ENCODE measurements at regions not wholly inside any gene's neighbourhood (a gene's known extent, or its start where the extent isn't known, plus 50 kb on each side); places are given as distances from the start of the nearest gene placed in this dataset.
A peak's percentile ranks its signal among the peaks of the same experiment; 100 is the strongest.

- no peaks in the 10 kb centered on the region for H3K4me1 ChIP-seq
- no peak overlapping the region for H3K27ac ChIP-seq
- H3K4me3 ChIP-seq: no peak overlapping the region
- DNase-seq (ENCODE audit: low spot score in 2 of 2): no peak
- no peaks in the 10 kb centered on the region for H3K36me3 ChIP-seq
- intact Hi-C loops (cut with DNase I): no loop called here
- TF ChIP-seq CTCF (IDR thresholded peaks at IDR 0.05): no peak
- H3K27me3 ChIP-seq: no peaks in the 10 kb centered on the region
- H3K9me3 ChIP-seq: peaks cover under 1 to 3% of the 10 kb centered on the region in 2 donors
Observed at GRCh38 chr1:30477588-30477987, 245.8 kb downstream of the MATN1 start.

DNA sequence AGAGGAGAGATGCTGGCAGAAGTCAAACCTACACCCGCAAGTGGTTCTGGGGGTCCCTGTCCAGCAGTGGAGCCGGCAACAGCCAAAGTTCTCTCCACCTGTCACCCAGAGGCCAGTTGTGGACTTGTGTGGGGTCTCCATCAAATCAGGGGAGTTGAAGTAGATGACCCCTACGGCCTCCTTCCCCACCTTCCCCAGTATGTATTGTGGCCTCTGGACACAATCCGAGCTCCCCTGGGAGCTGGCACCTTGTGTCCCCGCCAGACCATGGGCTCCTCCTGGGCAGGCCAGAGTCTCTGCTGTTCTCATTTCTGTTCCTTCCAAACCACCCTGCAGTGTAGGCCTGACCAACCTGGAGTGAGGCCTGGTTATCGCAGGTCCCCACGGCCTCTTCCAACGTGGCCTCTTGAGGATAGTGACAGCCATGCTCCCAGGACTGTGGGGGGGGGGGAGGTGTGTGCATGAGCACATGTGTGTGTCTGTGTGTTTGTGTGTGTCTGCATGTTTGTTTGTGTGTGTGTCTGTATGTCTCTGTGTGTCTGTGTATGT lies 246.4 kb downstream of the MATN1 start:
- no peak for TF ChIP-seq CTCF (IDR thresholded peaks at IDR 0.05)
- Histone ChIP-seq H3K4me1 (no peaks in the 10 kb centered on the region), H3K9me3 (peaks cover 0 to 3% of the 10 kb centered on the region in 2 donors), H3K36me3 (no peaks in the 10 kb centered on the region), H3K4me3 (no peak overlapping the region), H3K27ac (no peak overlapping the region), H3K27me3 (no peaks in the 10 kb centered on the region)
- intact Hi-C loops (cut with DNase I): no loop called here
- DNase-seq (ENCODE audit: low spot score in 2 of 2): peak in 1 of 2 donors; percentile 37

- no peak for TF ChIP-seq CTCF (IDR thresholded peaks at IDR 0.05)
- no peak overlapping the region for H3K27ac ChIP-seq
- no peaks in the 10 kb centered on the region for H3K4me1 ChIP-seq
- H3K36me3 ChIP-seq: no peaks in the 10 kb centered on the region
- no peak overlapping the region for H3K4me3 ChIP-seq
- intact Hi-C loops (cut with DNase I): no loop called here
- H3K27me3 ChIP-seq: no peaks in the 10 kb centered on the region
- peaks cover 0 to 3% of the 10 kb centered on the region in 2 donors for H3K9me3 ChIP-seq
- peak in 1 of 2 donors; percentile 44 for DNase-seq (ENCODE audit: low spot score in 2 of 2)
Observed at GRCh38 chr1:30476476-30476875, 246.9 kb downstream of the MATN1 start.

DNA sequence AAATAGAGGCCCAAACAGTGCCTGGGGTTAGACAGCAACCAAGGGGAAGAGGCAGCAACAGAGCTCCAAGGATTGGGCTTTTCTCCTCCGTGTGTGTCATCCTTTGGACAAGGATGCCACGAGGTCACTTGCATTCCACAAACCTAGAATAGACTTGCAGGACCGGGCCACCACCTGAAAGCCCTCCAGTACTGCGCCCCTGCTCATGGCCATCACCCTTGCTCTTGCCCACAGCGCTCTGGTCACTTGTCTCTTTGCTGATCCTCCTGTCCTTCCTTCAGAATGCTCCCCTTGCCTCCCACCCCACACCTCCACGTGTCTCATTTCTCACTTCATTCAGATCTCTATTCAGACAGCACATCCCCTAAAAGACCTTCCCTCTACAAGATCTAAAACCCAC lies 247.4 kb downstream of the MATN1 start:
- peak in 1 of 2 donors; percentile 38 for DNase-seq (ENCODE audit: low spot score in 2 of 2)
- no peaks in the 10 kb centered on the region for H3K27me3 ChIP-seq
- H3K4me1 ChIP-seq: no peaks in the 10 kb centered on the region
- no peaks in the 10 kb centered on the region for H3K36me3 ChIP-seq
- intact Hi-C loops (cut with DNase I): no loop called here
- no peak overlapping the region for H3K27ac ChIP-seq
- no peaks in the 10 kb centered on the region for H3K9me3 ChIP-seq
- no peak for TF ChIP-seq CTCF (IDR thresholded peaks at IDR 0.05)
- H3K4me3 ChIP-seq: no peak overlapping the region

- intact Hi-C loops (cut with DNase I): no loop called here
- H3K4me3 ChIP-seq: no peak overlapping the region
- H3K4me1 ChIP-seq: no peaks in the 10 kb centered on the region
- TF ChIP-seq CTCF (IDR thresholded peaks at IDR 0.05): no peak
- no peaks in the 10 kb centered on the region for H3K9me3 ChIP-seq
- H3K36me3 ChIP-seq: no peaks in the 10 kb centered on the region
- no peak overlapping the region for H3K27ac ChIP-seq
- H3K27me3 ChIP-seq: no peaks in the 10 kb centered on the region
- DNase-seq (ENCODE audit: low spot score in 2 of 2): peak in 1 of 2 donors; percentile 45
Observed at GRCh38 chr1:30475201-30475600, 248.2 kb downstream of the MATN1 start.

DNA sequence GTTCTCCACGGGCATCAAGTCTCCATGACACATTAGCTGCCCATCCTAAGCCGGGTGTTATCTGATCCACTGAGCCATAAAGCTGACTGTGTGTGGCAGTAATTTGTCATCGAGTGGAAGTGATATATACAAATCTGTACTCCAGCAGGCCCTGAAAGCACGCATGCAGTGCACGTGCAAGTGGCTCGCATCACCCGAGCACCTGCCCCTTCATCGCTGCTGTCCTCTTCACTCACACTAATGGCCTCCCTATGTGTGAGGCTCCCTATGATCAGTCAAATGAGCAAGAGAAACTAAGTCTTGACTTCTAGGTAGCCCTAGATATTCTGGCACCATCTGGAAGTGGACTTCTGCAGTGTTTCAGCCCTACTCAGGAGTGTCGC lies 248.6 kb downstream of the MATN1 start:
- Histone ChIP-seq H3K27me3 (no peaks in the 10 kb centered on the region), H3K4me1 (no peaks in the 10 kb centered on the region), H3K9me3 (no peaks in the 10 kb centered on the region), H3K4me3 (no peak overlapping the region), H3K36me3 (no peaks in the 10 kb centered on the region), H3K27ac (no peak overlapping the region)
- peak in 1 of 2 donors; percentile 33 for DNase-seq (ENCODE audit: low spot score in 2 of 2)
- no peak for TF ChIP-seq CTCF (IDR thresholded peaks at IDR 0.05)
- intact Hi-C loops (cut with DNase I): no loop called here
